Brain microvascular endothelial cell (primary cell): ENCODE measurements at regions not wholly inside any gene's neighbourhood (a gene's known extent, or its start where the extent isn't known, plus 50 kb on each side); places are given as distances from the start of the nearest gene placed in this dataset.

Experiments
- DNase-seq: peaks from one replicate; pipeline ENCODE4 v3.0.0-alpha.2; 2020
- H3K27ac ChIP-seq: fragments of 250-450 bp; sonication (Bioruptor Pico); 2 replicates; pipeline ENCODE4 v1.5.1; 2020; ENCODE audit warnings: mild to moderate bottlenecking, moderate library complexity
- H3K27me3 ChIP-seq: fragments of 250-450 bp; sonication (Bioruptor Pico); replicated peaks from 2 replicates; pipeline ENCODE4 v1.5.1; 2020; ENCODE audit warnings: mild to moderate bottlenecking
- H3K36me3 ChIP-seq: fragments of 250-450 bp; sonication (Bioruptor Pico); replicated peaks from 2 replicates; pipeline ENCODE4 v1.5.1; 2020; ENCODE audit warnings: mild to moderate bottlenecking
- H3K4me3 ChIP-seq: 2 replicates; pipeline ENCODE4 v1.5.1; 2011; ENCODE audit warnings: low read depth, mild to moderate bottlenecking, control low read depth, low read length, moderate library complexity
- in situ Hi-C: cut with HindIII; loops from 2 replicates; pipeline ENCODE4 v1.10.0; 2017; ENCODE audit warnings: low sequenced_read_pairs, low pct_ligation_motif_present
- TF ChIP-seq, protein P1 (sequence below): IDR thresholded peaks from 2 replicates; pipeline ENCODE4 v1.5.1; 2011; ENCODE audit warnings: low read depth, mild to moderate bottlenecking, moderate library complexity, low read length, control low read depth, inconsistent platforms; ENCODE audit errors: missing control alignments

DNA sequence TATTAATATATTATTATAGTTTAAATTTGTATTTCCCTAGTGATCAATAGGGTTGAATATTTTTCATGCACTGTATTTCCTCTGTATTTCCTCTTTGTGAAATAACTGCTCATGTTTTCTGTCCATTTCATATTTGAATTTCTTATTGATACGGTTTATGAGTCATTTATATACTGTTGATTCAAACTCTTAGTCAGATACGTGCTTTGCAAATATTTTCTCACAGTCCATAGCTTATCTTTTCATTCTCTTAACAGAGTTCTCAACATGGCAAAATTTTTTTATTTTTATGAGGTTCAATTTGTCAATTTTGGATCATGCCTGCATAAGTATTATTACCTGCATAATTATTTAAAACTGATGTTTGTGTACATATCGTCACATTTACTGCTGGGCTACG, 329.6 kb downstream of the HAO1 start:
- in situ Hi-C loops: no loop called here
- DNase-seq: no peak
- H3K27me3 ChIP-seq: no peaks in the 10 kb centered on the region

DNA sequence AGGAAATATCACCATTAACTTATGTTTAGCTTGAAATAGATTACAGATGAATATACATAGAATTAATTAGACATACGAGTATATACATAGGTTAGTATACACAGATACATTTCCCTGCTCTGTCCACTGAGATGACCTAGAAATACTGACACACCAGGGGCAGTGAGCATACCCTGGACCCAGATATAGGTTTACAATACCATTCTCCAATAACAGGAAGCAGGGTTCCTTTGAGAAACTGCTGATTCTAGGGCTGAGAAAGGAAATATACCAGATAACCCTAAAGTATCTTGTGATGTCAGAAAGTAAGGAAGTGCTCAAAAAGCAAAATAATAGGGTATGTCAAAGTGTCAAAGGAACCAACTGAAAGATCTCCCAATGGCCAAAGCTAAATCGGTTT, 322.5 kb downstream of the HAO1 start:
- DNase-seq: no peak
- Histone ChIP-seq H3K27ac (no peak overlapping the region), H3K27me3 (no peaks in the 10 kb centered on the region), H3K36me3 (no peaks in the 10 kb centered on the region), H3K4me3 (no peak overlapping the region)
- in situ Hi-C loops: no loop called here
- TF ChIP-seq, protein P1, sequence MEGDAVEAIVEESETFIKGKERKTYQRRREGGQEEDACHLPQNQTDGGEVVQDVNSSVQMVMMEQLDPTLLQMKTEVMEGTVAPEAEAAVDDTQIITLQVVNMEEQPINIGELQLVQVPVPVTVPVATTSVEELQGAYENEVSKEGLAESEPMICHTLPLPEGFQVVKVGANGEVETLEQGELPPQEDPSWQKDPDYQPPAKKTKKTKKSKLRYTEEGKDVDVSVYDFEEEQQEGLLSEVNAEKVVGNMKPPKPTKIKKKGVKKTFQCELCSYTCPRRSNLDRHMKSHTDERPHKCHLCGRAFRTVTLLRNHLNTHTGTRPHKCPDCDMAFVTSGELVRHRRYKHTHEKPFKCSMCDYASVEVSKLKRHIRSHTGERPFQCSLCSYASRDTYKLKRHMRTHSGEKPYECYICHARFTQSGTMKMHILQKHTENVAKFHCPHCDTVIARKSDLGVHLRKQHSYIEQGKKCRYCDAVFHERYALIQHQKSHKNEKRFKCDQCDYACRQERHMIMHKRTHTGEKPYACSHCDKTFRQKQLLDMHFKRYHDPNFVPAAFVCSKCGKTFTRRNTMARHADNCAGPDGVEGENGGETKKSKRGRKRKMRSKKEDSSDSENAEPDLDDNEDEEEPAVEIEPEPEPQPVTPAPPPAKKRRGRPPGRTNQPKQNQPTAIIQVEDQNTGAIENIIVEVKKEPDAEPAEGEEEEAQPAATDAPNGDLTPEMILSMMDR: no peak

More for the DNA sequence above, 329.6 kb downstream of the HAO1 start:
- no peaks in the 10 kb centered on the region for H3K36me3 ChIP-seq
- TF ChIP-seq, protein P1: no peak
- no peak overlapping the region for H3K4me3 ChIP-seq
- no peak overlapping the region for H3K27ac ChIP-seq

DNA sequence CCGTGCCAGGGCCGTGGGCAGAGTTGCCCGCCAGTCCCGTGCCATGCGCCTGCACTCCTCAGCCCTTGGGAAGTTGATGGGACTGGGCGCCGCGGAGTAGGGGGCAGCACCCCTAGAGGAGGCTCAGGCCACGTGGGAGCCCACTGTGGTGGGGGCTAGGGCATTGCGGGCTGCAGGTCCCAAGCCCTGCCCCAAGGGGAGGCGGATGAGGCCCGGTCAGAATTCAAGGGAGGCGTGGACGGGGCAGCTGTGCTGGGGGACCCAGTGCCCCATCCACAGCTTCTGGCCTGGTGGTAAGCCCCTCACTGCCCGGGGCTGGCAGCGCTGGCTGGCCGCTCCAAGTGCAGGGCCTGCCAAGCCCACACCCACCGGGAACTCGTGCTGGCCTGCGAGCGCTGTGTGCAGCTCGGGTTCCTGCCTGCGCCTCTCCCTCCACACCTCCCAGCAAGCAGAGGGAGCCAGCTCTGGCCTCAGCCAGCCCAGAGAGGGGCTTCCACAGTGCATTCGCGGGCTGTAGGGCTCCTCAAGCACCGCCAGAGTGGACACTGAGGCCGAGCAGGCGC, 317.8 kb downstream of the HAO1 start:
- in situ Hi-C loops: no loop called here
- Histone ChIP-seq H3K36me3 (no peaks in the 10 kb centered on the region), H3K4me3 (no peak overlapping the region), H3K27me3 (no peaks in the 10 kb centered on the region), H3K27ac (no peak overlapping the region)
- no peak for DNase-seq
- TF ChIP-seq, protein P1: no peak

DNA sequence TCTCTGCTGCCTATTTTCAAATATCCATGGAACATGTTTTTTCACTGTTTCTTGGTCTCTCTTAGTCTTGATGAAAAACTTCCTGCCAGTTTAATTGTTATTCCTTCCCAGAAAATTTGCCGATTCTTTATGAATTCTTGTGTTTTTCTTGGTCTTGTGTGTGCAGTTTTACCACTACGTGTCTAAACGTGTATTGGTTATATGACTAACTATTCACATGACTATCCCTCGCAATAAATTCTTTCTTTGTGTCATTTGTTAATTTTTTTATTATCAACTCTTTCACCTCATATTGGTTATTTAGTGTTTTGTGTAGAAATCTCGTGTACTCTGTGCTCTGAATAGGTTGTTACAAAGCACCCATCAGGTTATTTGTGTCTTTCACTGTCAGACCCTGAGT, 315.4 kb downstream of the HAO1 start:
- no peak overlapping the region for H3K27ac ChIP-seq
- TF ChIP-seq, protein P1: no peak
- no peaks in the 10 kb centered on the region for H3K27me3 ChIP-seq
- H3K4me3 ChIP-seq: no peak overlapping the region
- in situ Hi-C loops: no loop called here
- no peak for DNase-seq
- H3K36me3 ChIP-seq: no peaks in the 10 kb centered on the region

DNA sequence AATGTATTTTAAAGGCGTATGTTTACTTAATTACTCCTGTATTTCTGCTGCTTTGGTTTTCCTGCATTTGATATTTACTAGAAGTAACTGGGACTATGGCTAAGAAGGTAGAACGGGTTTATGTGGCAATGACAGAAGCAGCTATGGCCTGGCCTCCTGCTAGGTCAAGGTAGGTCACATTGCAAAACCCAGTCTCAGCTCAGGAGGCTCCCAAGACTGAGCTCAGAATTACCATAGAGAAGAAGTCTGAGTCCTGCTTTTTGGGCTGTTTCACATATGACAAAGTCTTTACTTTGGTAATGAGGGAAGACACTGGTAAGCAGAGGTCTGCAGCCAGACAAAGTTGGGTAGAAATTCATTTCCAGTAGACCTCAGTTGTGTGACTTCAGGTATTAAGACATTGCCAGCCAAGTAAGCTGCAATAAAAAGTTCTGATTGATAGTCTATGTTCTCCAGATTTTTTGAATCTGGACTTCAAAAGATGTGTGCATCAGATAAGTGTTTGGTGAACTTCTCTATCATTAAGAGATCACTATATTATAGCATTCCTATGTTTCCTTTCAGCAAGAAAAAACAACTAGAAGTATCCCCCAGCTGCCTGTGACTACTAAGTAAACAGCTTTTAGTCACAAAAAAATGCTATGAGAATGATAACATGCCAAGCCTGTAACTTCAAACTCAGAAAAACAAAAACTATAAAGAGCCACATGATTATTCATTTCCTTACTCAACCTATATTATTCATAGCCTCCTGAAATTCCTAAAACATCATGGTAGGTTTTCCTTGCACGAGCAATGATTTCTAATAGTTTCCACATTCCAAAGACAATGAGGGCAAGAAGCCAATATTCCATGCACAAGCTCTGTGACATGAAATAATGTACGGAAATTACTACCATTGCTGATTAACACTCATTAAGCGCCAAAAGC, 312.3 kb downstream of the HAO1 start:
- H3K27me3 ChIP-seq: no peaks in the 10 kb centered on the region
- DNase-seq: peak; percentile 13
- TF ChIP-seq, protein P1: no peak
- in situ Hi-C loops: no loop called here
- H3K27ac ChIP-seq: no peak overlapping the region
- no peaks in the 10 kb centered on the region for H3K36me3 ChIP-seq
- no peak overlapping the region for H3K4me3 ChIP-seq
